GM12878 (cell line): ENCODE measurements at regions not wholly inside any gene's neighbourhood (a gene's known extent, or its start where the extent isn't known, plus 50 kb on each side); places are given as distances from the start of the nearest gene placed in this dataset.

Experiments
- ATAC-seq: fragments of 200-7000 bp; cut with Tn5 transposase; 3 replicates; pipeline ENCODE4 v1.9.1; 2020; ENCODE audit warnings: mild to moderate bottlenecking, moderate library complexity
- BruUV-seq: library from RNA; stranded (reverse); fragments of 400-500 nt; replicated peaks from 2 replicates; lab custom pipeline; 2021; lab: Mats Ljungman, UMichigan
- CTCF ChIA-PET: fragments of 300-600 bp; sonication (Branson Sonifier 250); formaldehyde crosslinking; extraction: SDS; loops from one replicate; lab custom pipeline; 2021; ENCODE audit warnings: inconsistent platforms; lab: Yijun Ruan, JAX
- POLR2A ChIA-PET: fragments of 350-600 bp; formaldehyde crosslinking; extraction: SDS; loops from one replicate; lab custom pipeline; 2021; ENCODE audit warnings: inconsistent platforms; lab: Charles Lee
- RAD21 ChIA-PET: fragments of 300-600 bp; sonication (Branson Sonifier 250); formaldehyde crosslinking; loops from one replicate; lab custom pipeline; 2023; ENCODE audit warnings: antibody characterized with exemption; ENCODE audit not compliant: unreplicated experiment; lab: Charles Lee
- SMC1A ChIA-PET: fragments of 300-600 bp; sonication (Branson Sonifier 250); formaldehyde crosslinking; loops from one replicate; lab custom pipeline; 2023; ENCODE audit not compliant: unreplicated experiment, uncharacterized antibody; lab: Charles Lee
- DNase-seq: peaks from one replicate; pipeline ENCODE4 v3.0.0-alpha.2; 2011; ENCODE audit warnings: low read depth, low spot score
- FAIRE-seq: peaks from 3 replicates; lab custom pipeline; 2011; peaks lifted over from hg19 to GRCh38; lab: Jason Lieb, UNC
- H2AFZ ChIP-seq: 2 replicates; pipeline ENCODE4 v1.6.0; 2011; ENCODE audit warnings: low read depth, low read length, control low read depth; ENCODE audit not compliant: control insufficient read depth
- H3K27ac ChIP-seq: 2 replicates; pipeline ENCODE4 v1.5.1; 2011; ENCODE audit warnings: control low read depth; ENCODE audit not compliant: control insufficient read depth, insufficient read depth
- H3K27me3 ChIP-seq, 2 experiments: replicated peaks in 1 of 2; 2 replicates each; pipeline versions ENCODE4 v1.6.0 to v1.6.1; 2011; ENCODE audit warnings: low read length in 1 of 2; ENCODE audit not compliant: control insufficient read depth in 2 of 2, insufficient read depth in 2 of 2
- H3K36me3 ChIP-seq, 2 experiments: 2 replicates each; pipeline ENCODE4 v1.5.1; 2011; ENCODE audit warnings: low read length in 1 of 2; ENCODE audit not compliant: control insufficient read depth in 2 of 2, insufficient read depth in 2 of 2
- H3K4me1 ChIP-seq: 2 replicates; pipeline ENCODE4 v1.6.1; 2011; ENCODE audit warnings: mild to moderate bottlenecking, low read length, moderate library complexity, mixed read lengths; ENCODE audit not compliant: control insufficient read depth, insufficient read depth
- H3K4me2 ChIP-seq: 2 replicates; pipeline ENCODE4 v1.6.0; 2011; ENCODE audit warnings: control low read depth; ENCODE audit not compliant: control insufficient read depth, insufficient read depth
- H3K4me3 ChIP-seq: fragments of 200-600 bp; sonication (generic); 2 replicates; pipeline ENCODE4 v1.5.1; 2016
- H3K79me2 ChIP-seq: 2 replicates; pipeline ENCODE4 v1.6.0; 2011; ENCODE audit warnings: low read length; ENCODE audit not compliant: control insufficient read depth, insufficient read depth
- H3K9ac ChIP-seq: 2 replicates; pipeline ENCODE4 v1.8.0; 2011; ENCODE audit warnings: low read length, control low read depth, mixed read lengths; ENCODE audit not compliant: control insufficient read depth, insufficient read depth
- H3K9me3 ChIP-seq: replicated peaks from 3 replicates; pipeline ENCODE4 v1.5.1; 2011; ENCODE audit warnings: mild to moderate bottlenecking, low read length; ENCODE audit not compliant: control insufficient read depth, insufficient read depth
- H4K20me1 ChIP-seq: 2 replicates; pipeline ENCODE4 v1.6.0; 2011; ENCODE audit not compliant: control insufficient read depth, insufficient read depth
- JUNB ChIP-seq: IDR thresholded peaks from 2 replicates; pipeline ENCODE4 v1.6.1; 2016; ENCODE audit warnings: antibody characterized with exemption, mild to moderate bottlenecking
- MEF2B ChIP-seq: fragments of 450-650 bp; IDR thresholded peaks from 2 replicates; pipeline ENCODE4 v1.6.1; 2018; ENCODE audit warnings: mild to moderate bottlenecking, moderate library complexity; ENCODE audit not compliant: partially characterized antibody, poor library complexity, severe bottlenecking
- NKRF ChIP-seq: fragments of 450-650 bp; conservative IDR thresholded peaks from 2 replicates; pipeline ENCODE4 v1.6.1; 2017; ENCODE audit warnings: mild to moderate bottlenecking, moderate library complexity
- RCOR1 ChIP-seq: conservative IDR thresholded peaks from 2 replicates; pipeline ENCODE4 v1.6.1; 2012; ENCODE audit warnings: low read depth, low read length, improper control_type of control experiment
- RELB ChIP-seq: fragments of 450-650 bp; IDR thresholded peaks from 2 replicates; pipeline ENCODE4 v1.6.1; 2017; ENCODE audit warnings: low read depth, mild to moderate bottlenecking, moderate library complexity
- SIX5 ChIP-seq: IDR thresholded peaks from 2 replicates; pipeline ENCODE4 v1.6.1; 2011; ENCODE audit warnings: mild to moderate bottlenecking, low read depth, low read length, moderate library complexity; ENCODE audit not compliant: severe bottlenecking
- SUPT20H ChIP-seq: IDR thresholded peaks from 2 replicates; pipeline ENCODE4 v1.6.1; 2011; ENCODE audit warnings: low read depth, mild to moderate bottlenecking, low read length, moderate library complexity, borderline replicate concordance; ENCODE audit not compliant: control insufficient read depth
- WGBS: methylation state at CpG from one replicate; pipeline ENCODE4 v1.1.6; 2016; ENCODE audit warnings: low lambda C conversion rate; ENCODE audit not compliant: insufficient replicate concordance, insufficient coverage; ENCODE audit errors: missing lambda C conversion rate; 5-methylcytosine and 5-hydroxymethylcytosine counted together
- in situ Hi-C: fragments of 300-500 bp; cut with MboI; formaldehyde crosslinking; loops from 9 replicates; pipeline ENCODE4 v1.14.3; 2018; ENCODE audit warnings: mixed read lengths
- intact Hi-C: fragments of 100-400 bp; cut with micrococcal nuclease; formaldehyde crosslinking; loops from one replicate; pipeline ENCODE4 v1.14.2; 2022; ENCODE audit not compliant: unreplicated experiment

GRCh38 chr6:21845439-21846140, 252.0 kb downstream of the SOX4 start:
- H3K27ac ChIP-seq: no peak overlapping the region
- in situ Hi-C loops: no loop called here
- BruUV-seq: no TSS peak
- no peak overlapping the region for H3K9ac ChIP-seq
- no peaks in the 10 kb centered on the region for H4K20me1 ChIP-seq
- SMC1A ChIA-PET: no interaction called here
- intact Hi-C loops: no loop called here
- RAD21 ChIA-PET: interaction anchor here (1.4 kb wide), 1 partner anchor 13 kb away, joined by 3 read pairs; no protein-coding TSS in a partner anchor
- DNase-seq: no peak
- ATAC-seq: peak; percentile 12; the same call in 1 of the 3 replicates
- no peak for FAIRE-seq
- H3K27me3 ChIP-seq: no peaks in the 10 kb centered on the region
- 34% methylated on average over 6 of the region's 6 CpGs for WGBS
- H3K4me3 ChIP-seq: no peak overlapping the region
- H3K4me1 ChIP-seq: peaks cover 4% of the 10 kb centered on the region; the same call in 1 of the 2 replicates
- no peak overlapping the region for H3K4me2 ChIP-seq
- H3K36me3 ChIP-seq: no peaks in the 10 kb centered on the region
- no peak overlapping the region for H2AFZ ChIP-seq
- POLR2A ChIA-PET: no interaction called here
- TF ChIP-seq MEF2B (no peak), RCOR1 (no peak), SUPT20H (no peak), NKRF (no peak), RELB (no peak), SIX5 (no peak), JUNB (no peak)
- TF ChIP-seq, all 136 proteins: peak for 0
- Histone ChIP-seq H3K79me2 (no peaks in the 10 kb centered on the region), H3K9me3 (no peaks in the 10 kb centered on the region)
- CTCF ChIA-PET: interaction anchor here (1.1 kb wide), 1 partner anchor 17 kb away, joined by 6 read pairs; no protein-coding TSS in a partner anchor
